Colonic mucosa (tissue), 4 donors: ENCODE measurements at regions not wholly inside any gene's neighbourhood (a gene's known extent, or its start where the extent isn't known, plus 50 kb on each side); places are given as distances from the start of the nearest gene placed in this dataset.

Source experiments
- DNase-seq: peaks from one replicate; pipeline ENCODE4 v3.0.0-alpha.2; 2020
- H3K27ac ChIP-seq: fragments of 200-600 bp; one replicate; pipeline ENCODE4 v1.8.0; 2021
- H3K27me3 ChIP-seq: fragments of 200-600 bp; one replicate; pipeline ENCODE4 v1.8.0; 2021
- H3K36me3 ChIP-seq: fragments of 200-600 bp; one replicate; pipeline ENCODE4 v1.8.0; 2021
- H3K4me1 ChIP-seq: fragments of 200-600 bp; one replicate; pipeline ENCODE4 v1.8.0; 2021; ENCODE audit warnings: mild to moderate bottlenecking
- H3K4me3 ChIP-seq: fragments of 200-600 bp; one replicate; pipeline ENCODE4 v1.8.0; 2021
- H3K9ac ChIP-seq, 2 donors: one replicate each; pipeline ENCODE4 v1.7.0; 2013; ENCODE audit warnings: control low read depth in 2 of 2, low read depth in 2 of 2, low read length in 2 of 2
- H3K9me3 ChIP-seq: fragments of 200-600 bp; one replicate; pipeline ENCODE4 v1.8.0; 2021
- CTCF ChIP-seq: fragments of 200-600 bp; IDR thresholded peaks from one replicate; pipeline ENCODE4 v1.8.0; 2022; ENCODE audit warnings: antibody characterized with exemption, mild to moderate bottlenecking
- intact Hi-C: fragments of 100-400 bp; cut with DNase I; formaldehyde crosslinking; loops from one replicate; pipeline ENCODE4 v1.14.1; 2022
- donor health status: healthy.
- donor health status: DM: no; HTN: no; CAD: no.
- donor health status: DM: no; HTN: no; CAD: no.

- H3K4me3 ChIP-seq: no peak overlapping the region
- no peaks in the 10 kb centered on the region for H3K4me1 ChIP-seq
- intact Hi-C loops: no loop called here
- no peaks in the 10 kb centered on the region for H3K36me3 ChIP-seq
- no peak for TF ChIP-seq CTCF
- H3K9me3 ChIP-seq: no peaks in the 10 kb centered on the region
- no peak overlapping the region for H3K27ac ChIP-seq
- H3K9ac ChIP-seq: no peak overlapping the region
- no peak for DNase-seq
- H3K27me3 ChIP-seq: no peaks in the 10 kb centered on the region
These were observed 348.6 kb downstream of the TRAM1L1 start for GRCh38 chr4:116736756-116737155.

- no peaks in the 10 kb centered on the region for H3K4me1 ChIP-seq
- intact Hi-C loops: no loop called here
- no peaks in the 10 kb centered on the region for H3K36me3 ChIP-seq
- no peak for TF ChIP-seq CTCF
- DNase-seq: no peak
- no peaks in the 10 kb centered on the region for H3K9me3 ChIP-seq
- H3K9ac ChIP-seq: no peak overlapping the region
- no peaks in the 10 kb centered on the region for H3K27me3 ChIP-seq
- H3K4me3 ChIP-seq: no peak overlapping the region
- H3K27ac ChIP-seq: no peak overlapping the region
These were observed 351.2 kb downstream of the TRAM1L1 start for GRCh38 chr4:116734178-116734577.

GRCh38 chr4:116733370-116733769 lies 352.0 kb downstream of the TRAM1L1 start:
- no peaks in the 10 kb centered on the region for H3K4me1 ChIP-seq
- no peak overlapping the region for H3K4me3 ChIP-seq
- H3K9me3 ChIP-seq: no peaks in the 10 kb centered on the region
- no peaks in the 10 kb centered on the region for H3K36me3 ChIP-seq
- no peak overlapping the region for H3K9ac ChIP-seq
- H3K27me3 ChIP-seq: no peaks in the 10 kb centered on the region
- intact Hi-C loops: no loop called here
- H3K27ac ChIP-seq: no peak overlapping the region
- no peak for TF ChIP-seq CTCF
- no peak for DNase-seq

- no peaks in the 10 kb centered on the region for H3K36me3 ChIP-seq
- H3K27me3 ChIP-seq: no peaks in the 10 kb centered on the region
- no peaks in the 10 kb centered on the region for H3K4me1 ChIP-seq
- no peak for TF ChIP-seq CTCF
- DNase-seq: no peak
- intact Hi-C loops: no loop called here
- no peak overlapping the region for H3K27ac ChIP-seq
- no peak overlapping the region for H3K9ac ChIP-seq
- no peak overlapping the region for H3K4me3 ChIP-seq
- no peaks in the 10 kb centered on the region for H3K9me3 ChIP-seq
These were observed 358.9 kb downstream of the TRAM1L1 start for GRCh38 chr4:116726523-116726922.

GRCh38 chr4:116724249-116724648 lies 361.1 kb downstream of the TRAM1L1 start:
- H3K27me3 ChIP-seq: no peaks in the 10 kb centered on the region
- no peak overlapping the region for H3K4me3 ChIP-seq
- no peak for TF ChIP-seq CTCF
- no peaks in the 10 kb centered on the region for H3K4me1 ChIP-seq
- no peaks in the 10 kb centered on the region for H3K36me3 ChIP-seq
- no peak for DNase-seq
- H3K9me3 ChIP-seq: no peaks in the 10 kb centered on the region
- H3K9ac ChIP-seq: no peak overlapping the region
- intact Hi-C loops: no loop called here
- H3K27ac ChIP-seq: no peak overlapping the region

GRCh38 chr4:116705466-116705865 lies 379.9 kb downstream of the TRAM1L1 start:
- H3K4me1 ChIP-seq: no peaks in the 10 kb centered on the region
- H3K36me3 ChIP-seq: no peaks in the 10 kb centered on the region
- intact Hi-C loops: no loop called here
- no peak overlapping the region for H3K9ac ChIP-seq
- no peaks in the 10 kb centered on the region for H3K9me3 ChIP-seq
- no peaks in the 10 kb centered on the region for H3K27me3 ChIP-seq
- H3K4me3 ChIP-seq: no peak overlapping the region
- no peak for TF ChIP-seq CTCF
- DNase-seq: no peak
- H3K27ac ChIP-seq: no peak overlapping the region
